ENCODE measurements at regions not wholly inside any gene's neighbourhood (a gene's known extent, or its start where the extent isn't known, plus 50 kb on each side); places are given as distances from the start of the nearest gene placed in this dataset.
"Not testable (repeated sequence)": the region's sequence is repeated elsewhere in the genome, so short reads cannot be mapped to it uniquely, and the experiment has no call there.

DNA sequence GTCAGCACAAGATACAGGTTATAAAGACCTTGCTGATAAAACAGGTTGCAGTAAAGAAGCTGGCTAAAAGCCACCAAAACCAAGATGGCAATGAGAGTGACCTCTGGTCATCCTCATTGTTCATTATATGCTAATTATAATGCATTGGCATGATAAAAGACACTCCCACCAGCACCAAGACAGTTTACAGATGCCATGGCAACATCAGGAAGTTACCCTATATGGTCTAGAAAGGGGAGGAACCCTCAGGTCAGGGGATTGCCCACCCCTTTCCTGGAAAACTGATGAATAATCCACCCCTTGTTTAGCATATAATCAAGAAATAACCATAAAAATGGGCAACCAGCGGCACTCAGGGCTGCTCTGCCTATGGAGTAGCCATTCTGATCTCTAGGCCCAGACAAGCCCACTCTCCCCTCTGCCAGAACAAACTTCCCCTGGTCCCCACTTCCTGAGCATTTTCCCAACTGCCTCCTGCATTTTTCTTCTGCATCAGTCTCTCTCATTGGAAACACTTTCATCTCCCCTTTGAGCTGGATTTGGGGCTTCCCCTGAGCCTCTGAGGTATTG is 215.3 kb upstream of the SDK2 start:
- TF ChIP-seq, protein P1, sequence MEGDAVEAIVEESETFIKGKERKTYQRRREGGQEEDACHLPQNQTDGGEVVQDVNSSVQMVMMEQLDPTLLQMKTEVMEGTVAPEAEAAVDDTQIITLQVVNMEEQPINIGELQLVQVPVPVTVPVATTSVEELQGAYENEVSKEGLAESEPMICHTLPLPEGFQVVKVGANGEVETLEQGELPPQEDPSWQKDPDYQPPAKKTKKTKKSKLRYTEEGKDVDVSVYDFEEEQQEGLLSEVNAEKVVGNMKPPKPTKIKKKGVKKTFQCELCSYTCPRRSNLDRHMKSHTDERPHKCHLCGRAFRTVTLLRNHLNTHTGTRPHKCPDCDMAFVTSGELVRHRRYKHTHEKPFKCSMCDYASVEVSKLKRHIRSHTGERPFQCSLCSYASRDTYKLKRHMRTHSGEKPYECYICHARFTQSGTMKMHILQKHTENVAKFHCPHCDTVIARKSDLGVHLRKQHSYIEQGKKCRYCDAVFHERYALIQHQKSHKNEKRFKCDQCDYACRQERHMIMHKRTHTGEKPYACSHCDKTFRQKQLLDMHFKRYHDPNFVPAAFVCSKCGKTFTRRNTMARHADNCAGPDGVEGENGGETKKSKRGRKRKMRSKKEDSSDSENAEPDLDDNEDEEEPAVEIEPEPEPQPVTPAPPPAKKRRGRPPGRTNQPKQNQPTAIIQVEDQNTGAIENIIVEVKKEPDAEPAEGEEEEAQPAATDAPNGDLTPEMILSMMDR (IDR thresholded peaks at IDR 0.05): not testable (repeated sequence)
- TF ChIP-seq POLR2A, POLR2AphosphoS5 (IDR thresholded peaks at IDR 0.05): not testable (repeated sequence)

Measured in breast epithelium (tissue), 3 donors.